HG02642 (cell line): ENCODE measurements at regions not wholly inside any gene's neighbourhood (a gene's known extent, or its start where the extent isn't known, plus 50 kb on each side); places are given as distances from the start of the nearest gene placed in this dataset.
A peak's percentile ranks its signal among the peaks of the same experiment; 100 is the strongest.

Experiments used
- ATAC-seq: cut with Tn5 transposase; IDR thresholded peaks from one replicate; pipeline ENCODE4 v1.9.1; 2021; ENCODE audit warnings: mild to moderate bottlenecking; ENCODE audit not compliant: unreplicated experiment, poor library complexity

DNA sequence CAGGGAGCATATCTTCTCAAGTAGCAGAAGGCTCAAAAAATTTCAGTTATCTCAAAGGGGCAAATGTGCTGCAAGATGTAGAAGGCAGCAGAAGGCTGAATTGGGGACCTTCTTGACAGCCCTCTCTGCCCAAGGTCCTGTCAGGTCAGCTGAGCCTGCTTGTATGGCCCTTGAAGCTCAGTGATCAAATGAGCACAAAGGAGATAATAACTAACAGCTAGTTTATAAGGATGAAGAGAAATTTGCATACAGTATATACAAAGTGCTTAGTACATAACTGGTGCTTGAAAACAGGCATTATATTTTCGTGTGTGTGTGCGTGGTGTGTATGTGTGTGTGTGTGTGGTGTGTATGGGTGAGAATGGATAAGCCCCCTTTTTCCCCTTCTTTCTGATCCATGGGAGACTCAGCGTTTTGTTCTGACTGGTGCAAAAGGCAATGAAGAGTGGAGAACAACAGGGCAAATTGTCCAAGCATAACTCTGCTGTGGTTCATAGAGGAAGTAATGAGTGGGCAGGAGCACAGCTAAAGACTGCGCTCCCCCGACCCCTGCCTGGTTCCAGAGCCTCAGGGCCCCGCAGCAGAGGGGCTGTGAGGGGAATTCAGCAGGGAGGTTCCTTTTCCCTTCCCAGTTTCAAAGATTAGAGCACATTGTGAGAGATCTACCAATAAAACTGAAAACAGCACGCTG lies 356.8 kb upstream of the NR2F2 start:
- peak; percentile 76 for ATAC-seq

DNA sequence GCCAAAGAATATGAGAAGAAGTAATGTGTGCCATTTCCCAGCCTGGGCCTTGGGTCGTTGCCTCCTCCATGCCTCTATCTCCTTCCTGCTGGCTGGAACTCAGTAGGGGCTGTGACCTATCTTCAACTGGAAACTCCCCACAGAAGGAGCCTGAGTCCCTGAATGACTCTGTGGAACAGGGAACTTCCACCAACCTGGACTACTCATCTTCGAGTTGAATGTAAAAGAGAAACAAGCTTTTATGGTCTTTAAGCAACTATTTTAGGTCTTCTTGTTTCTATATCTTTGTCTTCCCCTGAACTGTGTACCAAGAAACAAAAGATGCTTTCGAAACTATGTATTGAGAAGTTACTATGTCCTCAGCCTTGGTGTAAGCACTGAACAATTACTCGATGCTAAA lies 355.3 kb upstream of the NR2F2 start:
- peak; percentile 67 for ATAC-seq

- no peak for ATAC-seq
Observed at GRCh38 chr15:95979286-95979685, 351.2 kb upstream of the NR2F2 start.

DNA sequence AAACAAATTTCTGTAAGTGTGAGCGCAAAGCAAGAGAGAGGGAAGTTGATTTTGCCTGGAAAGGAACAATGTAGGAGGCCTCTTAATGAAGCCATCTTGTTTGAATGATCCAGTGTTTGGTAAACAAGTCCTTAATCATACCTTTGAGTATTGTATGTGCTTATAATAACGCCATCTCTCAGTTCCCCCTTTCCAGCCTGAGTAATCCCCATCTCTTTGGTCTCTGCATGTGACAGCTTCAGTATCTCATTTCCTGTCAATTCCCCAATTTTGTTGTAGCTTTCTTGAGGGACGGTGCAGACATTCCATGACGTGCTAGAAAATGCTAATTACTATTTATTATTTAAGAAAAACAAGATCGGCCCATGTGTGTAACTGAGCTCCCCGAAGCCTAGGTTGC lies 349.3 kb upstream of the NR2F2 start:
- ATAC-seq: no peak

GRCh38 chr15:95987299-95987698 lies 343.2 kb upstream of the NR2F2 start:
- ATAC-seq: no peak

DNA sequence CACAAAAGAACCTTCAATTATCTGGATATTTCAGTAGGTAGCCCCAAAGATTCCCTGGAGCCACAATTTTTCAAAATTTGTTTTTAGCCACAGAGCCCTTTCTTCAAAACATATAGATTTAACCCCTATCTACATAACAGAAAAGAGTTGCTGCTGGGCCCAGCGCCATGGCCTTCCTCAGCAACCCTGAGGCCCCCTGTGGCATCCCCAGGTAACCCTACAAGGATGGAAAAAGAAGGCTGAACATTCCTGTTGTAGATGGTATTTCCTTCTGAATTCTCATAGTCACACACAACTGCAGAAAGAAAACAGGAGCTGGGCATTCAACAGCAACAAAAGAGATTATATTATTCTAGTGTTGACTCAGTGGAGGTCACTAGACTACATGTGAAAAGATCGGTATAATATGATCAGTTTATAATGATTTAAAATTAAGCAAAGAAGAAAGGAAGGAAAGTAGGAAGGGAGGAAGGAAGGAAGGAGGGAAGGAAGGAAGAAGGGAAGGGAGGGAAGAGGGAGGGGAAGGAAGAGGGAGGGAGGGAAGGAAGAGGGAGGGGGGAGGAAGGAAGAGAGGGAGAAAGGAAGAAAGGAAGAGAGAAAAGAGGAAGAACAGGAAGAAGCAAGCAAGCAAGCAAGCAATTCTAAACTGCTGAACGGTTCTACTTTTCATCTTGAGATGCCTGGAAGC lies 342.5 kb upstream of the NR2F2 start:
- no peak for ATAC-seq

DNA sequence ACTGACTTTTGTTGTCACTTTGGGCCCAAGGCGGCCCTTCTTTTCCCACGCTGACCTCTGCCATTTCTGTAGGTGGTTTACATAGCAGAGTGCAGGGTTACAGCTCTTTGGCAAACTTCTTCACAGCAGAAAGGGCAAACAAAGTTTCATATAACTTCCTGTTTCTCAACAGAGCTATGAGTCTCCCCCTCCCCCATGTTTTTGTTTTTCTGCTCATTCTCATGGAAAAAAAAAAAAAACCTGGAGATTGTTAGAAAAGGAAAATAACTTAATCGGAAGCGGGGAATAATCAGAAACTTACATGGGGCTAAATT lies 342.0 kb upstream of the NR2F2 start:
- ATAC-seq: no peak

- no peak for ATAC-seq
Observed at GRCh38 chr15:95989392-95989791, 341.1 kb upstream of the NR2F2 start.

GRCh38 chr15:95990833-95991232 lies 339.7 kb upstream of the NR2F2 start:
- no peak for ATAC-seq

- ATAC-seq: no peak
Observed at GRCh38 chr15:95994418-95994817, 336.1 kb upstream of the NR2F2 start.

GRCh38 chr15:95995375-95996168 lies 334.9 kb upstream of the NR2F2 start:
- ATAC-seq: no peak

- no peak for ATAC-seq
Observed at GRCh38 chr15:95996494-95996893, 334.0 kb upstream of the NR2F2 start.

GRCh38 chr15:95998935-95999334 lies 331.6 kb upstream of the NR2F2 start:
- ATAC-seq: no peak

- no peak for ATAC-seq
Observed at GRCh38 chr15:96002890-96003859, 327.3 kb upstream of the NR2F2 start.

- ATAC-seq: no peak
Observed at GRCh38 chr15:96005906-96006305, 324.6 kb upstream of the NR2F2 start.

DNA sequence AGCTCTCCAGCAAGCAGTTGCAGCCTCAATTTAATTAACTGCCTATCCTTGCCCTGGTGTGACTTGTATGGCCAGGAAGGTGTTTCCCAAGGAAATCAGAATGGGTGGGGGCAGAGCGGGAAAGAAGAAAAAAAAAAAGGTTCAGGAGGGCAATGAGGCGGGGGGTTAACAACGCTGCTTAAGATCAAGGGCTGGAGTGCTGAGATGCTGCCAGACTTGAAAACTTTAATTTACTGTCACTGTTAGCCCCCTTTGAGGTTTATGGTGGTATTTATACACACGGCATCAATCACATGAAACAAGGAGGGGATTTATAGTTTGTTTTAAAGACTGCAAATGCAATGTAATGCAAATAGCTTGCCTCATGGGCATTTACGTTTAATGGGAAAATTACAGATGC lies 319.4 kb upstream of the NR2F2 start:
- no peak for ATAC-seq

- ATAC-seq: no peak
Observed at GRCh38 chr15:96014939-96015338, 315.6 kb upstream of the NR2F2 start.

GRCh38 chr15:96019114-96019513 lies 311.4 kb upstream of the NR2F2 start:
- no peak for ATAC-seq

DNA sequence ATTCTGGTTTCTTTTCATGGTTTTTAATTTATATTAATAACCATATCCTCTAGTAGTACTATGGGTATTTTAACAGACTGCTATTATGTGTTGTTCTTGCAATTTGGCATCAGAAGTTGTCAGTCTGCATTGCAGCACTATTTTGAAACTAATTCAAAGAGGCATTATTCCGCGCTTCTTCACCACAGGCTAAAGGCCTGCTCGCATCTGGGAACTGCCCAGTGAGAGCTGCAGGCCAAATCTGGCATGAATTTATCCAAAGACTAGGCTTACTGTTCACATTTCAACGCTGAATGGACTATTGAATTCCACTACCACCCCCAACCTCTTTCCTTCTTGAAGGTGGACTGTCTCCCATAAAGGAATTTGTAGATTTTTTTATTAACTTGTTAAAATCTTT lies 310.4 kb upstream of the NR2F2 start:
- ATAC-seq: no peak

DNA sequence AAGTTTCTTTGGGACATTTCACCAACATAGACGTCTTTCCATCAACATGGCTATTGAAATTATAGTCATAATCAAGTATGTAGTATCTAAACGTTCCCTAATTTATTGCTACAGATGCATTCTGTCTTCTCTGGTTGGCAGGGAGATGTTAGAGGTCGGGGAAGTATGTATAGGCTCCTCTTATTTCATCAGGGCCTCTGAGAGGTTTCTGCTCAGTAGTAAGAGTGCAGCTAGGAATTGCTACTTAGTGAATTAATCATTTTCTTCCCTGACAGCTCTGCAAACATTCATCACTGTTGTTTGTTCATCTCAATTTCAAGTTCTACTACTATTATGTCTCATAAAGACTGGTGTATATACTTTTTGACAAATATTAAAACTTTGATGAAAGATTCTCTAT lies 309.7 kb upstream of the NR2F2 start:
- ATAC-seq: no peak
